HFF-Myc (cell line): ENCODE measurements at regions not wholly inside any gene's neighbourhood (a gene's known extent, or its start where the extent isn't known, plus 50 kb on each side); places are given as distances from the start of the nearest gene placed in this dataset.

Source experiments
- DNase-seq: peaks from one replicate; pipeline ENCODE4 v3.0.0-alpha.2; 2011; ENCODE audit warnings: low read depth; ENCODE audit errors: extremely low read depth
- H3K4me3 ChIP-seq: replicated peaks from 2 replicates; pipeline ENCODE4 v1.5.1; 2011; ENCODE audit warnings: low read depth, mild to moderate bottlenecking, control low read depth, low read length
- CTCF ChIP-seq: IDR thresholded peaks from 2 replicates; pipeline ENCODE4 v1.5.1; 2012; ENCODE audit warnings: mild to moderate bottlenecking, low read depth, low read length, control low read depth; ENCODE audit errors: missing control alignments

GRCh38 chr2:72011791-72012190, 135.9 kb downstream of the CYP26B1 start:
- no peak for TF ChIP-seq CTCF
- H3K4me3 ChIP-seq = no peak overlapping the region
- no peak for DNase-seq

GRCh38 chr2:72011370-72011689, 136.3 kb downstream of the CYP26B1 start:
- DNase-seq = no peak

GRCh38 chr2:72010647-72011369, 136.9 kb downstream of the CYP26B1 start:
- no peak overlapping the region for H3K4me3 ChIP-seq
- DNase-seq = no peak
- TF ChIP-seq CTCF = no peak

More at GRCh38 chr2:72011370-72011689, 136.3 kb downstream of the CYP26B1 start:
- no peak for TF ChIP-seq CTCF
- H3K4me3 ChIP-seq = no peak overlapping the region

GRCh38 chr2:72008608-72009007, 139.1 kb downstream of the CYP26B1 start:
- no peak for DNase-seq
- H3K4me3 ChIP-seq = no peak overlapping the region
- TF ChIP-seq CTCF = no peak

- TF ChIP-seq CTCF = no peak
- H3K4me3 ChIP-seq = no peak overlapping the region
- DNase-seq = no peak
Observed at GRCh38 chr2:72007402-72007801, 140.3 kb downstream of the CYP26B1 start.

- DNase-seq = no peak
- H3K4me3 ChIP-seq = no peak overlapping the region
- TF ChIP-seq CTCF = no peak
Observed at GRCh38 chr2:72006188-72006736, 141.4 kb downstream of the CYP26B1 start.

GRCh38 chr2:72004976-72005375, 142.7 kb downstream of the CYP26B1 start:
- no peak overlapping the region for H3K4me3 ChIP-seq
- DNase-seq = no peak
- no peak for TF ChIP-seq CTCF
